GM21786 (cell line): ENCODE measurements at regions not wholly inside any gene's neighbourhood (a gene's known extent, or its start where the extent isn't known, plus 50 kb on each side); places are given as distances from the start of the nearest gene placed in this dataset.

Experiments
- ATAC-seq: cut with Tn5 transposase; IDR thresholded peaks from one replicate; pipeline ENCODE4 v1.9.1; 2021; ENCODE audit not compliant: unreplicated experiment

- ATAC-seq: no peak
These were observed 1476.9 kb downstream of the EFNB2 start for GRCh38 chr13:105058517-105058916.

- ATAC-seq: no peak
These were observed 1482.8 kb downstream of the EFNB2 start for GRCh38 chr13:105052711-105053110.

- ATAC-seq: no peak
These were observed 1484.8 kb downstream of the EFNB2 start for GRCh38 chr13:105050686-105051085.

GRCh38 chr13:105048677-105049076 is 1486.8 kb downstream of the EFNB2 start:
- ATAC-seq: peak; percentile 83

- ATAC-seq: no peak
These were observed 1487.7 kb downstream of the EFNB2 start for GRCh38 chr13:105047676-105048295.

GRCh38 chr13:105037110-105037509 is 1498.4 kb downstream of the EFNB2 start:
- no peak for ATAC-seq

- ATAC-seq: no peak
These were observed 1500.4 kb downstream of the EFNB2 start for GRCh38 chr13:105035092-105035491.

- ATAC-seq: no peak
These were observed 1501.5 kb downstream of the EFNB2 start for GRCh38 chr13:105033999-105034398.

GRCh38 chr13:105031306-105031705 is 1504.2 kb downstream of the EFNB2 start:
- no peak for ATAC-seq

GRCh38 chr13:105030851-105031250 is 1504.6 kb downstream of the EFNB2 start:
- no peak for ATAC-seq

- no peak for ATAC-seq
These were observed 1516.4 kb downstream of the EFNB2 start for GRCh38 chr13:105019073-105019472.

- ATAC-seq: no peak
These were observed 1519.2 kb downstream of the EFNB2 start for GRCh38 chr13:105016266-105016665.

GRCh38 chr13:105008604-105009003 is 1526.9 kb downstream of the EFNB2 start:
- ATAC-seq: no peak

- no peak for ATAC-seq
These were observed 1528.2 kb downstream of the EFNB2 start for GRCh38 chr13:105007166-105007808.

GRCh38 chr13:104996022-104996421 is 1539.4 kb downstream of the EFNB2 start:
- no peak for ATAC-seq

GRCh38 chr13:104993708-104994107 is 1541.8 kb downstream of the EFNB2 start:
- ATAC-seq: peak; percentile 61

- ATAC-seq: no peak
These were observed 1547.8 kb downstream of the EFNB2 start for GRCh38 chr13:104987621-104988020.

GRCh38 chr13:104984296-104984818 is 1551.1 kb downstream of the EFNB2 start:
- ATAC-seq: peak; percentile 74

GRCh38 chr13:104983601-104984000 is 1551.9 kb downstream of the EFNB2 start:
- ATAC-seq: no peak

GRCh38 chr13:104980586-104980985 is 1554.9 kb downstream of the EFNB2 start:
- no peak for ATAC-seq

GRCh38 chr13:104979281-104980030 is 1556.0 kb downstream of the EFNB2 start:
- no peak for ATAC-seq

GRCh38 chr13:104976986-104977385 is 1558.5 kb downstream of the EFNB2 start:
- no peak for ATAC-seq
